ENCODE measurements at regions not wholly inside any gene's neighbourhood (a gene's known extent, or its start where the extent isn't known, plus 50 kb on each side); places are given as distances from the start of the nearest gene placed in this dataset.

- no peaks in the 10 kb centered on the region for H3K4me1 Mint-ChIP-seq
- H3K27me3 Mint-ChIP-seq: peaks cover 2% of the 10 kb centered on the region
- no peaks in the 10 kb centered on the region for H3K36me3 Mint-ChIP-seq
- H3K9me3 Mint-ChIP-seq: peaks cover 4% of the 10 kb centered on the region
- H3K4me3 Mint-ChIP-seq: no peak overlapping the region
- H3K27ac Mint-ChIP-seq: no peak overlapping the region
Measured at GRCh38 chr15:72872066-72872845, 88.7 kb upstream of the ADPGK start.

DNA sequence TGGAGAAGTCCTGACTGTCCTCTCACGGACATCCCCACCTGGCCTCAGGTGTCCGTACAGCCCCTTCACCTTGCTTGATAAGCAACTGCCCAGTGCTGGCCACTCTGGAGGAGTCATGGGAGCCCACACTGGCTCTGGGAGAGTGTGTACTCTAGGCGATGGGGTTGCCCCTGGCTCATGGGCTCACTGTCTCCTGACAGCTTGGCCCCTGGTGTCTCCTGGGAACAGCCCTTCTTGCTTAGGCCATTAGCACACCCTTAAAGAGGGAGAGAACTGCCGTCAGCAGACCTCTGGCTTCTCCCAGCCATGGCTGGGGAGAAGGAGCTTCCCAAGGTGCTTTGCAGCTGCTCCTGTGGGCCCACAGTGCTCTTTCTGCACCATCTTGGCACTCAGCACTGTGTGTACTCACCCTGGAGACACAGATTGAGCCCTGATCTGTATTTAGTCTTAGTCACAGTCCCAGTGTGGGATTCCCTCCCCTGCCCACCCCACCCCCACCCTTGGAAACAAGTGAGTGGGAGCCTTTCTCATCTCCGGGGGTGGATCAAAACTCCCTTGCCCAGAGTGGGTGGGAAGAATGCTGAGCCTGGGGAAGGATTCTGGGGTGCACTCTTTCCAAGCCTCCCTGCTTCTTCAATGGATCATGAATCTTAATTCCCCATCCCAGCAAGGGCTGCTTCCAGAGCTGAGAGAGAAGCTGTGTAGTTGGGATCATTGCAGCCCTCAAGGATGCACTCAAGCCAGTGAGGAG lies 83.5 kb upstream of the ADPGK start:
- Mint-ChIP-seq H3K36me3 (no peaks in the 10 kb centered on the region), H3K4me3 (no peak overlapping the region), H3K27me3 (peaks cover 4% of the 10 kb centered on the region), H3K4me1 (no peaks in the 10 kb centered on the region), H3K27ac (no peak overlapping the region), H3K9me3 (no peaks in the 10 kb centered on the region)

- no peaks in the 10 kb centered on the region for H3K4me1 Mint-ChIP-seq
- H3K4me3 Mint-ChIP-seq: no peak overlapping the region
- H3K27ac Mint-ChIP-seq: no peak overlapping the region
- H3K27me3 Mint-ChIP-seq: peaks cover 4% of the 10 kb centered on the region
- H3K36me3 Mint-ChIP-seq: no peaks in the 10 kb centered on the region
- no peaks in the 10 kb centered on the region for H3K9me3 Mint-ChIP-seq
Measured at GRCh38 chr15:72866182-72866581, 82.6 kb upstream of the ADPGK start.

GRCh38 chr15:72865486-72865885 lies 81.9 kb upstream of the ADPGK start:
- Mint-ChIP-seq H3K27ac (no peak overlapping the region), H3K27me3 (peaks cover 4% of the 10 kb centered on the region)

DNA sequence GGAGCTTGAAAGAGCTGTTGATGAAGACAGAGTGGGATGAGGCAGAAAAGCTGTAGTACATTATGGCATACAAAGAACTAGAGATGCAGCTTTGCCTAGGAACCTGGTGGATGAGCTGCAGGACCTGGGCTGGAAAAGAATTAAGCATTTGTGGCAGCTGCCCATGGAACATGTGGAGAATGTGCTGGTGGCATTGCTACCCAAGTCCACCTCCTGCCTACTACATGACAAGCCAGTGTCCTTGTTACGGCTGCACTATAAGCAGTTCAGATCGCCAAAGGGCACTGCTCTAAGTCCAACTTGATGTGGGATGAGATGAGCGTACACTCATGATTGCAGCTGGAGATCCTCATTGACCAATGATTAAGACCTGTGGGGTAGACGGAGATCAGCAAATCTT lies 81.1 kb upstream of the ADPGK start:
- H3K4me3 Mint-ChIP-seq: no peak overlapping the region
- H3K4me1 Mint-ChIP-seq: no peaks in the 10 kb centered on the region
- H3K27me3 Mint-ChIP-seq: peaks cover 4% of the 10 kb centered on the region
- no peaks in the 10 kb centered on the region for H3K36me3 Mint-ChIP-seq
- H3K27ac Mint-ChIP-seq: no peak overlapping the region
- no peaks in the 10 kb centered on the region for H3K9me3 Mint-ChIP-seq

More at GRCh38 chr15:72865486-72865885, 81.9 kb upstream of the ADPGK start:
- Mint-ChIP-seq H3K36me3 (no peaks in the 10 kb centered on the region), H3K9me3 (no peaks in the 10 kb centered on the region), H3K4me1 (no peaks in the 10 kb centered on the region), H3K4me3 (no peak overlapping the region)

GRCh38 chr15:72861354-72861910 lies 77.9 kb upstream of the ADPGK start:
- H3K27me3 Mint-ChIP-seq: peaks cover 2% of the 10 kb centered on the region
- H3K27ac Mint-ChIP-seq: no peak overlapping the region
- no peaks in the 10 kb centered on the region for H3K4me1 Mint-ChIP-seq
- H3K9me3 Mint-ChIP-seq: no peaks in the 10 kb centered on the region
- H3K36me3 Mint-ChIP-seq: no peaks in the 10 kb centered on the region
- H3K4me3 Mint-ChIP-seq: no peak overlapping the region

- Mint-ChIP-seq H3K4me1 (no peaks in the 10 kb centered on the region), H3K27me3 (peaks cover 1% of the 10 kb centered on the region), H3K27ac (no peak overlapping the region), H3K36me3 (no peaks in the 10 kb centered on the region), H3K9me3 (no peaks in the 10 kb centered on the region), H3K4me3 (no peak overlapping the region)
Measured at GRCh38 chr15:72859757-72860145, 76.2 kb upstream of the ADPGK start.

DNA sequence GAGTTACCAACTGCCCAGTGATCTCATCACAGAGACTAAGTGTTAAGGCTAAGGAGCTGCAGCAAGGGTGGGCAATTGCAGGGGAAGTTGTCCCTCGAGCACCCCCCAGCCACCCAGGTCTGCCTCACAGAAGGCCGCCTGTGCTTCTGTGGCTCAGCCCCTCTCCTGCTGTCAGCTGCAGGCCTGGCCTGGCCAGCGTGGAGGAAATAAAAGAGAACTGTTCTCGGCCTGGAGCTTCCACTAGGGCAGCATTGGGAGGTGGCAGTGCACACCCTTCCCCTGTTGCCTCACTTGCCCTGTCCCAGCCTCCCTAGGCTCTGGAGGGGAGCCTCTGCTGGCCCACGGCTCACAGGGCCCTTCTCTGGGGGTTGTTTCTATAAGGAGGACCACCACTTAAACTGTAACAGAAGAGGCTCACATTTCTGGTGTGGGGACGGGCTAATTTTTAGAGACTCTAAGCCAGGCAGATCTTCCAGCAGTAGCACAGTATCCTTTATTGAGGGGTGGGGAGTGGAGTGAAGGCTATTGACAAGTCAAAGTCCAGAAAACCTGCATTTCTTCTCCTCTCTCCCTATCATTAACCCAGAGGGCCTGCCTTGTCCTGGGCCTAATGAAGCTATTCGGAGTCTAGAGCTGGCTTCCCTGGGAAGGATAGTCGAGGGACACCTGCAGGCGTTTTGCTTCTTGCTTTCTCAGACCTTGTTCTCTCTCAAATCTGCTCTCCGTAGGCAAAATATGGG lies 75.6 kb upstream of the ADPGK start:
- peaks cover 1% of the 10 kb centered on the region for H3K27me3 Mint-ChIP-seq
- H3K4me3 Mint-ChIP-seq: no peak overlapping the region
- no peaks in the 10 kb centered on the region for H3K9me3 Mint-ChIP-seq
- no peaks in the 10 kb centered on the region for H3K36me3 Mint-ChIP-seq
- no peak overlapping the region for H3K27ac Mint-ChIP-seq
- no peaks in the 10 kb centered on the region for H3K4me1 Mint-ChIP-seq

DNA sequence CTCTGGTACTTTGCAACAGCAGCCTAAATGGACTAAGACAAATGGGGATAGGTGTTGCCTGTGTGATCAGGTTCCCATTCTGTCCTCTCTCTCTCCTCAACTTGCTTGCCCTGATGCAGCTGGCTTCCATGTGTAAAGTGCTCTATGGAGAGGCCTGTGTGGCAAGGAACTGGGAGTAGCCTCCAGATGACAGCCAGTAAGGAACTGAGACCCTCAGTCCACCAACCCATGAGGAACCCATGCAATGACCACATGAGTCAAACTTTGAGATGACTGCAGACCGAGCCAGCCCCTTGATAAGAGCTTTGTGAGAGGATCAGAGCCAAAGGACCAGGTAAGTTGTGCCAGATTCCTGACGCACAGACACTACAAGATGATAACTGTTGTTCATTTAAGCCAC lies 74.6 kb upstream of the ADPGK start:
- Mint-ChIP-seq H3K27ac (no peak overlapping the region), H3K36me3 (no peaks in the 10 kb centered on the region), H3K9me3 (no peaks in the 10 kb centered on the region), H3K4me1 (no peaks in the 10 kb centered on the region), H3K4me3 (no peak overlapping the region), H3K27me3 (peaks cover 4% of the 10 kb centered on the region)

DNA sequence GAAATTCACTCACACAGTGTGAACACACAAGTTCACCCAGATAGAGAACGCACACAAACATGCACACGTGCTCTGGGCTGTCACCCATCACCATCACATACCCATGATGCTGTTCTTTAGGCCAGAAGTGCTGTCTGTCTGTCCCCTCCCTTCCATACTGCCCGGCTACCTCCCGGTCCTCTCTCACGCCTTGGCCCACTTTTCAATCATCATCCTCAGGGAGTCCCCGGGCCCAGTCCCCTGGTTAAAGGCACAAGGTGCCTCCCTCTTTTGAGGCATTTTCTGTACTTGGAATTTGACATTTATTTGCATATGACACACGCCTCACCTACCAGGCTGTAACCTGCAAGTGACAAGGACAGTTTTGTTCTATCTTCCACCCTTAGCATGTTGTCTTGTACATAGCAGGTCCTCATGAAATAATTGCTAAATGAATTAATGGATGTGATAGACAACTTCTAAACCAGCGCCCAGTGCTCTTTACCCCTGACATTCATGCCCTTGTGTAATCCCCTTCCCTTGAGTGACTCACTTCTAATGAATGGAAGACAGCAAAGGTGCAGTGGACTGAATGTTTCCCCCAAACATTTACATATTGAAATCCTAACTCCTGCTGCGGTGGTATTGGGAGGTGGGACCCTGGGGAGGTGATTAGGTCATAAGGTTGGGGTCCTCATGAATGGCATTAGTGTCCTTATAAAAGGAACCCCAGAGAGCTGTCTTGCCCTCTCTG lies 73.9 kb upstream of the ADPGK start:
- Mint-ChIP-seq H3K4me1 (no peaks in the 10 kb centered on the region), H3K36me3 (no peaks in the 10 kb centered on the region), H3K27me3 (peaks cover 4% of the 10 kb centered on the region), H3K4me3 (no peak overlapping the region), H3K9me3 (no peaks in the 10 kb centered on the region), H3K27ac (no peak overlapping the region)

- H3K9me3 Mint-ChIP-seq: no peaks in the 10 kb centered on the region
- H3K27ac Mint-ChIP-seq: no peak overlapping the region
- no peaks in the 10 kb centered on the region for H3K4me1 Mint-ChIP-seq
- H3K4me3 Mint-ChIP-seq: no peak overlapping the region
- H3K27me3 Mint-ChIP-seq: peaks cover 4% of the 10 kb centered on the region
- H3K36me3 Mint-ChIP-seq: no peaks in the 10 kb centered on the region
Measured at GRCh38 chr15:72856549-72857040, 73.0 kb upstream of the ADPGK start.

DNA sequence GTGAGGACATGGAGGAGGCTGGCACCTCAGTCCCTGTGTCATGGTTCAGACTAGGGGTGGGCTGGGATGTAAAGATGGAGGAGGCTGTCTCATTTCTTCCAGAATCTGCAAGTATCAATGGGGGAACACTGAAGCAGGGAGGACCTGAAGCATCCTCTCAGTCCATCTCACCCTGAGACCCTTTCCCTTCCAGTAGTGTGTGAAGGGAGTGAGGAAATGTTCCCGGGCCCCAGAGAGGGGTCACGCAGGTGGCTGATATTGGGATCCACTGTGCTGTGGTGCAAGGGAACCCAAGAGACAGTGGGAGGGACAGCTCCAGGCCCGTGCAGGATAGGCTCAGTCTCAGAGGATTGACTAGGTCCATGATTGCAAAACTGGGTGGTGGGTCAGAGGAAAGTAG lies 72.2 kb upstream of the ADPGK start:
- no peaks in the 10 kb centered on the region for H3K36me3 Mint-ChIP-seq
- no peak overlapping the region for H3K4me3 Mint-ChIP-seq
- H3K9me3 Mint-ChIP-seq: no peaks in the 10 kb centered on the region
- H3K27ac Mint-ChIP-seq: no peak overlapping the region
- no peaks in the 10 kb centered on the region for H3K4me1 Mint-ChIP-seq
- H3K27me3 Mint-ChIP-seq: peaks cover 4% of the 10 kb centered on the region

GRCh38 chr15:72852273-72852672 lies 68.7 kb upstream of the ADPGK start:
- H3K27me3 Mint-ChIP-seq: peaks cover 19% of the 10 kb centered on the region
- no peak overlapping the region for H3K27ac Mint-ChIP-seq
- no peak overlapping the region for H3K4me3 Mint-ChIP-seq
- no peaks in the 10 kb centered on the region for H3K9me3 Mint-ChIP-seq
- H3K4me1 Mint-ChIP-seq: no peaks in the 10 kb centered on the region
- H3K36me3 Mint-ChIP-seq: no peaks in the 10 kb centered on the region

DNA sequence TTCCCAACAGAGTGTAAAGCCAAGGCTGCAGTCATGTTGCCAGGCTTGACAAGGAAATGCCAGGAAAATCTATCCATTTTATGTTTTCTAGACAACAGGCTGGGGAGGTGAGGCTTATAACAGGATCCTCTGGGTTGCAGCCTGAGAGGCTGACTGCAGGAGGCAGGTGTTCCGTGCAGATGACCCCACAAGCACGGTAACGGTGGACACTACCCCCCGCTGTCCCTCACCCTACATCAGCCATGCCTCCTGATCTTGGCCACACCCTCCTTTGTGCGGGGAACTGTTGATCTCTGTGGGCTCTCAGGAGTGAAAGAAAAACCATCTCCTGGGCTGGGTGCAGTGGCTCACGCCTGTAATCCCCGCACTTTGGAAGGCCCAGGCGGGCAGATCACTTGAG lies 68.0 kb upstream of the ADPGK start:
- Mint-ChIP-seq H3K4me3 (no peak overlapping the region), H3K36me3 (no peaks in the 10 kb centered on the region), H3K27ac (no peak overlapping the region), H3K27me3 (peaks cover 19% of the 10 kb centered on the region), H3K9me3 (no peaks in the 10 kb centered on the region), H3K4me1 (no peaks in the 10 kb centered on the region)

DNA sequence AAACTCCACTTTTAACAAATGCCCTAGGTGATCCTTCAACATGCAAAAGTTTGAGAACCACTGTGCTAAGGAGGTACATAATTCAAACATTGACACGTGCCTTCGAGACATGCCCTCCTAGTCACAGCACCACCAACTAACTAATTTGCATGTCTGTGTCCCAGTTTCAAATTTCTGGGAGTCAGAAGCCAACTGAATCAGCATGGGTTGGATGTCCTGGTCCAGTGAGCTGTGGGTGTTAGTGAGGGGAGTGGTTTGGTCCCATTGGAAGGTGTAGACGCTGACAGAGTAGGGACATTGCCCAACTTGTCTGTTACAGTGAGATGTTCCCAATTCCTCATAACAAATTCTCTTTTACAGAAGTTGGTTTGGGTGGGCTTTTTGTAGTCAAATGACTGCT lies 67.3 kb upstream of the ADPGK start:
- Mint-ChIP-seq H3K4me3 (no peak overlapping the region), H3K27ac (no peak overlapping the region), H3K27me3 (peaks cover 22% of the 10 kb centered on the region)

More for the DNA sequence above, 67.3 kb upstream of the ADPGK start:
- no peaks in the 10 kb centered on the region for H3K36me3 Mint-ChIP-seq
- no peaks in the 10 kb centered on the region for H3K9me3 Mint-ChIP-seq
- no peaks in the 10 kb centered on the region for H3K4me1 Mint-ChIP-seq

Measured in activated naive CD4-positive, alpha-beta T cell treated with anti-CD3 and anti-CD28 coated beads, Interleukin-2, amount 50 U/mL, for 24 hours (primary cell).